ENCODE measurements at regions not wholly inside any gene's neighbourhood (a gene's known extent, or its start where the extent isn't known, plus 50 kb on each side); places are given as distances from the start of the nearest gene placed in this dataset.
A peak's percentile ranks its signal among the peaks of the same experiment; 100 is the strongest.

- TF ChIP-seq, protein P1, sequence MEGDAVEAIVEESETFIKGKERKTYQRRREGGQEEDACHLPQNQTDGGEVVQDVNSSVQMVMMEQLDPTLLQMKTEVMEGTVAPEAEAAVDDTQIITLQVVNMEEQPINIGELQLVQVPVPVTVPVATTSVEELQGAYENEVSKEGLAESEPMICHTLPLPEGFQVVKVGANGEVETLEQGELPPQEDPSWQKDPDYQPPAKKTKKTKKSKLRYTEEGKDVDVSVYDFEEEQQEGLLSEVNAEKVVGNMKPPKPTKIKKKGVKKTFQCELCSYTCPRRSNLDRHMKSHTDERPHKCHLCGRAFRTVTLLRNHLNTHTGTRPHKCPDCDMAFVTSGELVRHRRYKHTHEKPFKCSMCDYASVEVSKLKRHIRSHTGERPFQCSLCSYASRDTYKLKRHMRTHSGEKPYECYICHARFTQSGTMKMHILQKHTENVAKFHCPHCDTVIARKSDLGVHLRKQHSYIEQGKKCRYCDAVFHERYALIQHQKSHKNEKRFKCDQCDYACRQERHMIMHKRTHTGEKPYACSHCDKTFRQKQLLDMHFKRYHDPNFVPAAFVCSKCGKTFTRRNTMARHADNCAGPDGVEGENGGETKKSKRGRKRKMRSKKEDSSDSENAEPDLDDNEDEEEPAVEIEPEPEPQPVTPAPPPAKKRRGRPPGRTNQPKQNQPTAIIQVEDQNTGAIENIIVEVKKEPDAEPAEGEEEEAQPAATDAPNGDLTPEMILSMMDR (IDR thresholded peaks at IDR 0.05; ENCODE audit: poor library complexity, severe bottlenecking), result no peak
- ATAC-seq (ENCODE audit: low read depth), result no peak
- H3K4me3 ChIP-seq (ENCODE audit: severe bottlenecking), result no peak overlapping the region
Measured at GRCh38 chr1:8242498-8242897, 75.4 kb upstream of the SLC45A1 start.

DNA sequence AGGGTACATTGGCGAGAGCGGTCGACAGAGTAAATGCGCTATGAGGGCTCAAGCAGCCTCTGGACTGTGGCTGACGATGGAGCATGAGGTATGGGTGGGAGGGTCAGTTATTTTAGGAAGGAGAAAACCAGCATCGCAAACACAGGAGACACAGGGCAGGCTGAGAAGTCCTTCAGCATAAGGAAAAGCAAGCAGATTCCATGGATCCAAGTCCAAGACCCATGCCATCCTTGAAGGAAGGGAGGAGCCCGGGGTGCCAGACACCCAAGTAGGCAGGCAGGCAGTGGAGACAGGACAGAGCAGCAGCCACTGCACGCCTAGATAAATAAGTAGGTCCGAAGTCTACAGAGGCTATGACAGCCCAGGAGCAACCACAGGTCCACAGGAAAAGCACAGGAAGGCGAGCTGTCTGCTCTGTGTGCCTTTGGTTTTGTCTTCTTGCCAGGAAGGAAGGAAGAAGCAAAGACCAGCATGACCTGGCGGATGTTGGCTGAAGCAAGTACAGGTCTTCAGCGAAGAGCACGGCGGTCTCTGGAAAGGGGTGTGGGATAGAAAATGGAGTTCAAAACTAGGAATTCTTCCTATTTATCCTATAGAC is 76.4 kb upstream of the SLC45A1 start:
- Histone ChIP-seq H3K9me3 (ENCODE audit: severe bottlenecking) (no peaks in the 10 kb centered on the region), H3K4me3 (ENCODE audit: severe bottlenecking) (no peak overlapping the region), H3K36me3 (ENCODE audit: low read depth) (no peaks in the 10 kb centered on the region), H3K4me1 (ENCODE audit: insufficient read depth, poor library complexity, severe bottlenecking) (peaks cover 15% of the 10 kb centered on the region), H3K27me3 (ENCODE audit: insufficient read depth, poor library complexity, severe bottlenecking) (no peaks in the 10 kb centered on the region), H3K27ac (ENCODE audit: poor library complexity, severe bottlenecking) (no peak overlapping the region)
- ATAC-seq (ENCODE audit: low read depth), result no peak
- TF ChIP-seq, protein P1 (IDR thresholded peaks at IDR 0.05; ENCODE audit: poor library complexity, severe bottlenecking), result no peak
- no peak for DNase-seq (ENCODE audit: low spot score)

More at GRCh38 chr1:8242498-8242897, 75.4 kb upstream of the SLC45A1 start:
- Histone ChIP-seq H3K36me3 (ENCODE audit: low read depth) (no peaks in the 10 kb centered on the region), H3K9me3 (ENCODE audit: severe bottlenecking) (no peaks in the 10 kb centered on the region), H3K27ac (ENCODE audit: poor library complexity, severe bottlenecking) (no peak overlapping the region), H3K27me3 (ENCODE audit: insufficient read depth, poor library complexity, severe bottlenecking) (no peaks in the 10 kb centered on the region), H3K4me1 (ENCODE audit: insufficient read depth, poor library complexity, severe bottlenecking) (peaks cover 15% of the 10 kb centered on the region)
- DNase-seq (ENCODE audit: low spot score), result no peak

DNA sequence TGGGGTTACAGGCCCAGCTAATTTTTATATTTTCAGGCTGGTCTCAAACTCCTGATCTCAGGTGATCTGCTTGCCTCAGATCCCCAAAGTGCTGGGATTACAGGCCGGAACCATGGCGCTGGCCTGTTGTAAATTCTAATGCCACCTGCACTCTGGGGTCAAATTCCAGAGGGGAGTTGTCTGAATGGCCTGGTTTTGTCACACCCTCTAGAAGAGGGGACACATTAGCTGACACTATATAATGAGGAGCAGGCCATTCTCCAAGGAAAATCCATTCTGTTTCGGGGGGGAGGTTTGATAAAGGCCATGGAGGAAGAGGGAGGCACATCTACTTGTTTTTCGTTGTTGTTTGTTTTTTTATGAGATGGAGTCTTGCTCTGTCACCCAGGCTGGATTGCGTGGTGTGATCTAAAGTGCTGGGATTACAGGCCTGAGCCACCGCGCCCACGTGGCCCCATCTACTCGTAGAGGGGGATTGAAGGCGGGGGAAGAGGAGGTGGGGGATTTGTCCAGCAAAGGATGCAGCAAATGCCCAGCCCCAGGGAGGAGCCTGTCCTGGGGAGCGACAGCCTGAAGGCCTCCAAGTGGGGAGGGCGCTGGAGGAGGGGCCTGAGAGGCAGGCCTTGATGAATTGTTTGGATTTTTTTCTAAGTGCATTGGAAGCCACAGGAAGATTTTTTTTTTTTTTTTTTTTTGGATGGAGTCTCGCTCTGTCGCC is 78.4 kb upstream of the SLC45A1 start:
- peaks cover 15% of the 10 kb centered on the region for H3K4me1 ChIP-seq (ENCODE audit: insufficient read depth, poor library complexity, severe bottlenecking)

GRCh38 chr1:8239039-8239305 is 78.9 kb upstream of the SLC45A1 start:
- TF ChIP-seq, protein P1 (IDR thresholded peaks at IDR 0.05; ENCODE audit: poor library complexity, severe bottlenecking), result peak; percentile 56
- H3K4me3 ChIP-seq (ENCODE audit: severe bottlenecking), result no peak overlapping the region
- H3K9me3 ChIP-seq (ENCODE audit: severe bottlenecking), result no peaks in the 10 kb centered on the region
- ATAC-seq (ENCODE audit: low read depth), result peak; percentile 92
- H3K36me3 ChIP-seq (ENCODE audit: low read depth), result no peaks in the 10 kb centered on the region
- peaks cover 15% of the 10 kb centered on the region for H3K4me1 ChIP-seq (ENCODE audit: insufficient read depth, poor library complexity, severe bottlenecking)
- peak; percentile 77 for DNase-seq (ENCODE audit: low spot score)
- H3K27me3 ChIP-seq (ENCODE audit: insufficient read depth, poor library complexity, severe bottlenecking), result no peaks in the 10 kb centered on the region
- H3K27ac ChIP-seq (ENCODE audit: poor library complexity, severe bottlenecking), result peak overlapping the region; percentile 57

More for the DNA sequence above, 78.4 kb upstream of the SLC45A1 start:
- Histone ChIP-seq H3K27ac (ENCODE audit: poor library complexity, severe bottlenecking) (peak overlapping the region; percentile 57), H3K27me3 (ENCODE audit: insufficient read depth, poor library complexity, severe bottlenecking) (no peaks in the 10 kb centered on the region), H3K36me3 (ENCODE audit: low read depth) (no peaks in the 10 kb centered on the region), H3K9me3 (ENCODE audit: severe bottlenecking) (no peaks in the 10 kb centered on the region), H3K4me3 (ENCODE audit: severe bottlenecking) (no peak overlapping the region)
- TF ChIP-seq, protein P1 (IDR thresholded peaks at IDR 0.05; ENCODE audit: poor library complexity, severe bottlenecking), result peak; percentile 19
- DNase-seq (ENCODE audit: low spot score) (no peak), ATAC-seq (ENCODE audit: low read depth) (no peak)

All from RWPE2 (cell line).